Stomach (tissue), 4 donors: ENCODE measurements at regions not wholly inside any gene's neighbourhood (a gene's known extent, or its start where the extent isn't known, plus 50 kb on each side); places are given as distances from the start of the nearest gene placed in this dataset.

Source experiments
- CTCF ChIP-seq, 7 experiments: fragments of 450-650 bp in 4 of 7; fragments of 200-600 bp in 3 of 7; sonication (generic) in 3 of 7; IDR thresholded peaks; one replicate each; pipeline ENCODE4 v1.5.1; 2016 to 2019; ENCODE audit warnings: antibody characterized with exemption in 7 of 7, control low read depth in 2 of 7, mild to moderate bottlenecking in 1 of 7
- POLR2A ChIP-seq, 4 donors: fragments of 450-650 bp; IDR thresholded peaks; one replicate each; pipeline ENCODE4 v1.6.1; 2016; ENCODE audit warnings: antibody characterized with exemption in 4 of 4, control low read depth in 2 of 4, mild to moderate bottlenecking in 1 of 4, moderate library complexity in 1 of 4
- POLR2AphosphoS5 ChIP-seq, 3 donors: sonication (generic); formaldehyde crosslinking; IDR thresholded peaks; one replicate each; pipeline ENCODE4 v1.6.1; 2016; ENCODE audit warnings: antibody characterized with exemption in 3 of 3

GRCh38 chr13:60326273-60326672 lies 70.7 kb upstream of the TDRD3 start:
- TF ChIP-seq CTCF (IDR thresholded peaks at IDR 0.05): no peak
- TF ChIP-seq POLR2A (IDR thresholded peaks at IDR 0.05): no peak
- no peak for TF ChIP-seq POLR2AphosphoS5 (IDR thresholded peaks at IDR 0.05)
